OCI-LY3 (cell line): ENCODE measurements at regions not wholly inside any gene's neighbourhood (a gene's known extent, or its start where the extent isn't known, plus 50 kb on each side); places are given as distances from the start of the nearest gene placed in this dataset.

Experiments used
- CTCF ChIP-seq: fragments of 200-600, 300-600 bp; sonication (generic); IDR thresholded peaks from 2 replicates; pipeline ENCODE4 v1.5.1; 2014; ENCODE audit warnings: antibody characterized with exemption, low read length, low read depth
- EZH2phosphoT487 ChIP-seq: fragments of 200-600 bp; shearing (Covaris generic); IDR thresholded peaks from 2 replicates; pipeline ENCODE4 v1.6.1; 2018; ENCODE audit warnings: antibody characterized with exemption, mixed run types, low read depth

DNA sequence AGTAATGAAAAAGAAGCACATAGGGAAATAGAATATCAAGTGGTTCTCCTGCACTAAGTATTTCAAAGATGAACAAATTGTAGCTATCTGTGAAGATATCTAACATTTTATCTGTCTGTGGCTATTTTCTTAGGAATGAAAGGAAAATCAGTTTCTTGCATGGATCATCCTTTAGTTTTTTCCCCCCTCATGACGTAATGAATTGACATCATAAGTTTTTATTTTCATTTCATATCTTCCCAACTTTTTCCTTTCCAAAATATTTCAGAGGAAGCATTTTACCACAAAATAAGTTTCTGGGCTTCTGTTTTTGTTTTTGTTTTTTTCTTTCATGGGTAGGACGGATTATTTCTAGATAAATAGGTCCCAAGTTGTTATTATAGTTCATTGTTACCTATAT, 996.6 kb downstream of the TMEM121 start:
- no peak for TF ChIP-seq CTCF
- no peak for TF ChIP-seq EZH2phosphoT487
